ENCODE measurements at regions not wholly inside any gene's neighbourhood (a gene's known extent, or its start where the extent isn't known, plus 50 kb on each side); places are given as distances from the start of the nearest gene placed in this dataset.
"Not testable (repeated sequence)": the region's sequence is repeated elsewhere in the genome, so short reads cannot be mapped to it uniquely, and the experiment has no call there.

GRCh38 chr10:57145548-57145947 lies 784.5 kb upstream of the ZWINT start:
- no peak for DNase-seq

GRCh38 chr10:57142925-57143576 lies 782.0 kb upstream of the ZWINT start:
- no peak for DNase-seq

GRCh38 chr10:57141708-57142107 lies 780.6 kb upstream of the ZWINT start:
- DNase-seq, result no peak

- no peak for DNase-seq
Measured at GRCh38 chr10:57119684-57120083, 758.6 kb upstream of the ZWINT start.

GRCh38 chr10:57113545-57113944 lies 752.5 kb upstream of the ZWINT start:
- no peak for DNase-seq

GRCh38 chr10:57102236-57102635 lies 741.2 kb upstream of the ZWINT start:
- DNase-seq, result no peak

GRCh38 chr10:57098146-57098545 lies 737.1 kb upstream of the ZWINT start:
- DNase-seq, result no peak

GRCh38 chr10:57096044-57096443 lies 735.0 kb upstream of the ZWINT start:
- no peak for DNase-seq

- DNase-seq, result no peak
Measured at GRCh38 chr10:57094965-57095364, 733.9 kb upstream of the ZWINT start.

- no peak for DNase-seq
Measured at GRCh38 chr10:57094083-57094482, 733.0 kb upstream of the ZWINT start.

GRCh38 chr10:57053530-57053929 lies 692.5 kb upstream of the ZWINT start:
- DNase-seq, result no peak

GRCh38 chr10:57049096-57049495 lies 688.0 kb upstream of the ZWINT start:
- no peak for DNase-seq

GRCh38 chr10:57038531-57038930 lies 677.5 kb upstream of the ZWINT start:
- no peak for DNase-seq

- DNase-seq, result no peak
Measured at GRCh38 chr10:57035310-57035709, 674.3 kb upstream of the ZWINT start.

GRCh38 chr10:57032301-57032700 lies 671.2 kb upstream of the ZWINT start:
- DNase-seq, result not testable (repeated sequence)

- no peak for DNase-seq
Measured at GRCh38 chr10:57031346-57031745, 670.3 kb upstream of the ZWINT start.

- DNase-seq, result no peak
Measured at GRCh38 chr10:57026307-57026706, 665.2 kb upstream of the ZWINT start.

- DNase-seq, result no peak
Measured at GRCh38 chr10:57023626-57024025, 662.6 kb upstream of the ZWINT start.

- no peak for DNase-seq
Measured at GRCh38 chr10:57018452-57018851, 657.4 kb upstream of the ZWINT start.

GRCh38 chr10:57017356-57018037 lies 656.4 kb upstream of the ZWINT start:
- DNase-seq, result no peak

- DNase-seq, result no peak
Measured at GRCh38 chr10:57015595-57016318, 654.7 kb upstream of the ZWINT start.

GRCh38 chr10:57015187-57015586 lies 654.1 kb upstream of the ZWINT start:
- no peak for DNase-seq

- DNase-seq, result no peak
Measured at GRCh38 chr10:57014758-57015157, 653.7 kb upstream of the ZWINT start.

GRCh38 chr10:57008189-57008588 lies 647.1 kb upstream of the ZWINT start:
- no peak for DNase-seq

Data from fibroblast of skin of back (primary cell).